NCI-H446 treated with DMSO at 0.1 percent for 48 hours (cell line): ENCODE measurements at regions not wholly inside any gene's neighbourhood (a gene's known extent, or its start where the extent isn't known, plus 50 kb on each side); places are given as distances from the start of the nearest gene placed in this dataset.
A peak's percentile ranks its signal among the peaks of the same experiment; 100 is the strongest.

Source experiments
- DNase-seq: peaks from one replicate; lab custom pipeline; 2025; lab: John Stamatoyannopoulos, UW

GRCh38 chr2:212708355-212708754, 169.8 kb upstream of the ERBB4 start:
- no peak for DNase-seq

GRCh38 chr2:212695426-212695825, 156.8 kb upstream of the ERBB4 start:
- DNase-seq = no peak

GRCh38 chr2:212694398-212694797, 155.8 kb upstream of the ERBB4 start:
- DNase-seq = no peak

- DNase-seq = no peak
Observed at GRCh38 chr2:212692466-212692865, 153.9 kb upstream of the ERBB4 start.

GRCh38 chr2:212686285-212686895, 147.8 kb upstream of the ERBB4 start:
- peak; percentile 74 for DNase-seq

- DNase-seq = no peak
Observed at GRCh38 chr2:212683346-212684097, 144.9 kb upstream of the ERBB4 start.

GRCh38 chr2:212682937-212683336, 144.3 kb upstream of the ERBB4 start:
- DNase-seq = no peak

- no peak for DNase-seq
Observed at GRCh38 chr2:212677466-212677865, 138.9 kb upstream of the ERBB4 start.

- no peak for DNase-seq
Observed at GRCh38 chr2:212672186-212672585, 133.6 kb upstream of the ERBB4 start.

- DNase-seq = no peak
Observed at GRCh38 chr2:212669761-212670160, 131.2 kb upstream of the ERBB4 start.

- peak; percentile 32 for DNase-seq
Observed at GRCh38 chr2:212667751-212668316, 129.2 kb upstream of the ERBB4 start.

- no peak for DNase-seq
Observed at GRCh38 chr2:212665948-212666347, 127.3 kb upstream of the ERBB4 start.

- no peak for DNase-seq
Observed at GRCh38 chr2:212659441-212659840, 120.8 kb upstream of the ERBB4 start.

GRCh38 chr2:212649646-212650045, 111.0 kb upstream of the ERBB4 start:
- peak; percentile 70 for DNase-seq

GRCh38 chr2:212646698-212647366, 108.2 kb upstream of the ERBB4 start:
- DNase-seq = peak; percentile 34

- no peak for DNase-seq
Observed at GRCh38 chr2:212644195-212644837, 105.7 kb upstream of the ERBB4 start.

GRCh38 chr2:212640428-212640827, 101.8 kb upstream of the ERBB4 start:
- no peak for DNase-seq

GRCh38 chr2:212638694-212639093, 100.1 kb upstream of the ERBB4 start:
- no peak for DNase-seq

GRCh38 chr2:212628586-212628985, 90.0 kb upstream of the ERBB4 start:
- DNase-seq = no peak

- no peak for DNase-seq
Observed at GRCh38 chr2:212626371-212626918, 87.8 kb upstream of the ERBB4 start.

GRCh38 chr2:212619954-212620353, 81.4 kb upstream of the ERBB4 start:
- DNase-seq = no peak

GRCh38 chr2:212618636-212619035, 80.0 kb upstream of the ERBB4 start:
- DNase-seq = no peak
